HT1080 (cell line): ENCODE measurements at regions not wholly inside any gene's neighbourhood (a gene's known extent, or its start where the extent isn't known, plus 50 kb on each side); places are given as distances from the start of the nearest gene placed in this dataset.
"Not testable (repeated sequence)": the region's sequence is repeated elsewhere in the genome, so short reads cannot be mapped to it uniquely, and the experiment has no call there.

Experiments
- DNase-seq: peaks from one replicate; pipeline ENCODE4 v3.0.0-alpha.2; 2015; ENCODE audit warnings: low read depth

DNA sequence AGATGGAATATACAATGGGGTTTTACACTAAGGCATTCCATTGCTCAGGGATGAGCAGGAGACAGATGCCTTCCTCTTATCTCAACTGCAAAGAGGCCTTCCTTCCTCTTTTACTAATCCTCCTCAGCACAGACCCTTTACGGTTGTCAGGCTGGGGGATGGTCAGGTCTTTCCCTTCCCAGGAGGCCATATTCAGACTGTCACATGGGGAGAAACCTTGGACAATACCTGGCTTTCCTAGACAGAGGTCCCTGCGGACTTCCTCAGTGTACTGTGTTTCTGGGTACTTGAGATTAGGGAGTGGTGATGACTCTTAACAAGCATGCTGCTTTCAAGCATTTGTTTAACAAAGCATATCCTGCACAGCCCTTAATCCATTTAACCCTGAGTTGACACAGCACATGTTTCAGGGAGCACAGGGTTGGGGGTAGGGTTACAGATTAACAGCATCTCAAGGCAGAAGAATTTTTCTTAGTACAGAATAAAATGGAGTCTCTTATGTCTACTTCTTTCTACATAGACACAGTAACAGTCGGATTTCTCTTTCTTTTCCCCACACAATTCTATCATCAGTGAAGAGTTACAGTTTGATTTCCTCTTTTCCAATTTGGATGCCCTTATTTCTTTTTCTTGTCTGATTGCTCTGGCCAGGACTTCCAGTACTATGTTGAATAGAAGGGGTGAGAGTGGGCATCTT is 737.1 kb downstream of the TRHDE start:
- DNase-seq = not testable (repeated sequence)

DNA sequence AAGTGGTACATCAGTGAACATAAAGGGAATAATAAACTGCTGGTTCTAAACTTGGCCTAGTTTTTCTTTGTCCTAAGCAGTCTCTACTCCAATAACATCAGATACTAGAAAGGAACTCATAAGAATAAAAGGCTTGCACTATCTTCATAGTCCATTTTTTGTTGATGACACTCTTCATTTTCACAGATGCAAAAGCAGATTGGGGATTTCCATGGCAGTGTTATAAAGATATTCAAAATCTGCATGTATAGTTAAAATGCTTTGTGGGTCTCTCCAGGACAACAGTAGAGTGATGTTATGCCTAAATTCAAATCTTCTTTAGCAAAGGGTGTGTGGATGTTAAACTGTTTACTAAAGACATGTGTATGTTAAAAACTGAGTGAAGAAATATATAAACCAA is 745.8 kb downstream of the TRHDE start:
- DNase-seq = no peak

DNA sequence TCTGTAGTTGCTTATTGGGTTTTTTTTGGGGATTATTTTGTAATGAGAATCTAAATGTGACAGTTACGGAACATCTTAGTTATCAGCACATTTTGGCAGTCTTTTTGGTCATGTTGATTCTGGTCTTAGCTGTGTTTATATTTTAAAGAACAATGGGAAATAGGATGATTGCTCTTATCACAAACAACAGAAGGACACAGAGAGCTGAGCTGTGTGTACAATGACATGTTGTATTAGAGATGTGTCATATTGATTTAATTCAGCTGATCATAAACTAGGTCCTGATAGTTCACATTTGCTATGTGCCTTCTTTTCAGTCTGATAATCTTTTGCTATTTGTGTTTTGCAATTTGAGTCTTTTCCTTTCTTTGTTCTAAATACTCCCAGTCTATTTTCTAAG is 781.7 kb downstream of the TRHDE start:
- no peak for DNase-seq

DNA sequence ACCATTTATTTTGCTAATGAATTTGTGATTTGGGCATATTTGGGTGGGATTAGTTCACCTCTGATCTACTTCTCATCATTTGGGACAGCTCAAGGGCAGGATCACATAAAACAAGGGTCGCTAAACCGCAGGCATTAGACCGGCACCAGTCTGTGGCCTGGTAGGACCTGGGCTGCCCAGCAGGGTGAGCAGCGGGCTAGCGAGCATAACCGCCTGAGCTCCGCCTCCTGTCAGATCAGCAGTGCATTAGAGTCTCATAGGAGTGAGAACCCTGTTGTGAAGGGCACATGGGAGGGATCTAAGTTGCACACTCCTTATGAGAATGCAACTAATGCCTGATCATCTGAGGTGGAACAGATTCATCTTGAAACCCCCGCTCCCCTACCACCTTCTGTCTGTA is 785.3 kb downstream of the TRHDE start:
- no peak for DNase-seq

DNA sequence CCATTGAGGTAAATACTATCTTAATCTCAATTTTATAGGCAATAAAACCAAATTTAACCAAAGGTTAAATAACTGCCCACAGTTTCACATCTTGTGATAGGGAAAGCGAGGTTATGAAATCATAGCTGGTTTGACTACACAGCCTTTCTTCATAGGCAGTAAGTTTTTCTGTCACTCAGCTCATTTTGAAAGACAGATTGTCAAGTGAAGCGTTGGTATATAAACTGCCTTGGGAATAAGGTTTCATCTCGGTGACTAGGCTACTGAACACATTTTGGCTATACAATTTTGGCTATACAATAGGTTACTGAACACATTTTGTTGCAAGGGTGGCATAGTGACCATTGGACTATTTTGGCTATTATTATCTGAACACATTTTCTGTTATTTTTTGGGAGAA is 793.7 kb downstream of the TRHDE start:
- DNase-seq = no peak

DNA sequence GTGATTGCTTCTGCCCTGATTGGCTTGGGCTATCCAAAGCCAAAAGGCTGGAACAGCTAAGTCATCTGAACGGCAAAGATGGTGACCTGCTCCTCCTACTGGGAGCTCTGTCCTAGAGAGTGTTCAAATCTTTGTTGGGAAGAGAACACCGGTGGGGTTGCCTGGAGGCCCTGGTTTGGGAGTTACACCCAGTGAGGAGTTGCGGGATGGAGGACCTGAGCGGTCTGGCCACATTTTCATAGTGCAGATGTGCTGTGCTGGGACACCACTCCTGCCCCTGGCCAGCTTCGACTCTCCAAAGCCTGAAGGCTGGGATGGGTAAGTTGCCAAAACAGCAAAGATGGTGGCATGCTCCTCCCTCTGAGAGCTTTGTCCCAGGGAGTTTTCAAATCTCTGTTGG is 795.4 kb downstream of the TRHDE start:
- no peak for DNase-seq

DNA sequence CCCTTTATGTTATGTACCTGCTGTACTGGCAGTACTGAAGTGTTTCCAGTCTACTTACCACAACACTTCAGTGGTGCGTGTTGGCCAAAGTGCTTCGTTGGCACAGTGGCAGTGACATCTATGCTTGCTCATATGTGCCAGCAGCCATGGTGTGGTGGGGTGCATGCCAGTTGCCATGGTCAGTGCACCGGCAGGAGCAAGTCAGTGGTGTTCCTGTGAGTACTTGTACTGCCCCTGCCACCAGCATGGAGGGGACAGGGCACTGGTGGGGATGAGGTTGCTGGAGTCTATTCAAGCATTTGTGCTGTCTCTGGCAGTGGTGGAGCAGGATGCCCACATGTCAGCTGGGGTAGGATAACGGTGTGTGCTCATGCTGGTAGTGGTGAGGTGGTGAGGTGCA is 800.0 kb downstream of the TRHDE start:
- no peak for DNase-seq

DNA sequence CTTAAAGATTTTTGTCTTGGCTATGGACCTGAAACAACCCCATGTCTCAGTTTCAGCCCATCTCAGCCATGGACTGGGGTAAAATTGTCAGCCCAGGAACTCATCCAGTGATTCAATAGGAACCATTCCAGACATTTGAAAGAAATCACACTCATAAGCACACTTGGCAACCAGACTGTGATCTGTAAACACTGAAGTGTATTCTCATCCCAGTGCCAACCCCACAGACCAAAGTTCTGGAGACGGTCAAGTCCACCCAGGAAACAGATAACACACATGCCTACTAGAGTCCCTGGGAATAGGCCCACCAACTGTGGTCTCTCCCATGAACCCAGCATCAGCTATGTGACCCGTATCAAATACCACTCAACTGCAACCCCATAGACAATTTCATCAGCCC is 804.6 kb downstream of the TRHDE start:
- no peak for DNase-seq

DNA sequence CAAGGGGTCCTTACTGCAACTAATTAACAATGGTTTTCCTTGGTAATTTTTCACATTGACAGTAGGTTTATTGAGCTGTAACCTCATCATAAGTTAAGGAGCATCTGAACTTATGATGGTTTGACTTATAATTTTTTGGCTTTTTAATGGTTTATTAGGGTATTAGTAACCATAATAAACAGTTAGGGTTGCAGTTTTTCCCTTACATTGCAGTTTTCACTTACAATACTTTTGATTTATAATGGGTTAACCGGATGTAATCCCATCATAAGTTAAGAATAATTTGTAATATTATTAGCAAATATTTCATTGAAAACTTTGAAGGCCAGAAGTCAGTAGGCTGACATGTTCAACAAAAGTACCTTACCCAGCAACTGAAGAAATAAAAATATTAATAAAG is 811.6 kb downstream of the TRHDE start:
- DNase-seq = no peak

DNA sequence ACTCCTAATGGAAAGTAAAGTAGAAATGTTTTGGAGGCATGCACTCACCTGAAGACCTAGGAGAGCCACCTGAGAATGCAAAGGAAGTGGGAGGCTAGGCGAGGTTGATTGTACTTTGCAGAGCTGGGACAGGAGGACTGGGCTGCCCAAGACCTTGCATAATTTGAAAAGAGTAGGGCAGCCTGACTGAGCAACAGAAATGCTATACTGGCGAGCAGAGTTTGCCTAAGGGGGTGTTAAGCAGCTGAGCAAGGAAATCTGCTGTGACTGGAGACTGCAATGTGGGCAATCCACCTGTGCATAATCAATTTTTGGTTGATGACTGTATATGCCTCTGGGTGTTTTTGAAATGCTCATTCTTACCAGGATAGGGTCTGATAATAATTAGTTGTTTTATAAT is 834.1 kb downstream of the TRHDE start:
- DNase-seq = no peak

DNA sequence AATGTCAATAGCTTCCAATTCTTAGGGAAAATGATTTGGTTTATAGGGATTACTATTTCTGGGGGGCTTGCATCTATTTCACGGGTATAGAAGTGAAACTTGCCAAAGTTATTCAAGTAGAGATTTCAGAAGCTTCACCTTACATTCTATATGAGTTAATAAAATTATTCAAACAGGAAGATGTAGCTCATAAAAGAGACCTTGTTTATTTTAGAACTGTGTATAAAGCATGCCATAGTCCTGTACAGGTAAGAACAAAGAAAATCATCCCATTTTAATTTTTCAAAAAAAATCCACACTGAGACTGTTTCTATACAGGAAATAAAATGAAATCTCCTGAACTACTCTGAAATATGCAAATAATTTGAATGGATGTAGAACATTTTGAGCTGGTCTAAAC is 834.7 kb downstream of the TRHDE start:
- no peak for DNase-seq

DNA sequence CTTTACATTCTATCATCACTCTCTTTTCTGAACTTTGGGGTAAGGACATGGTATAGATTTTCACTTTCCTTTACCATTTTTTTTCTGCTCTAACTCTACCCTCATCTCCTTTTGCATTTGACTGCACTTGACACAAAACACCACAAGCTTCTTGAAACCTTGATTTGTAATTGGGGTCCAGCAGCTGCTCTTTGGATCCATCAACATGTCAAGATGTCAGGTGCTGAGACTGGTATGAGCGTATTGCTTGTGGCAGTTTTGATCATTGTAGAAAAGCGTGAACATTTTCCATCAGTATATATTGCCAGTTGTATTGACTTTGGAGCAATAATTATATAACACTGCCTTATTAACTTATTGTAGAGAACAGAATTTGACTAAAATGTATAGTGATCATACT is 838.6 kb downstream of the TRHDE start:
- DNase-seq = no peak

DNA sequence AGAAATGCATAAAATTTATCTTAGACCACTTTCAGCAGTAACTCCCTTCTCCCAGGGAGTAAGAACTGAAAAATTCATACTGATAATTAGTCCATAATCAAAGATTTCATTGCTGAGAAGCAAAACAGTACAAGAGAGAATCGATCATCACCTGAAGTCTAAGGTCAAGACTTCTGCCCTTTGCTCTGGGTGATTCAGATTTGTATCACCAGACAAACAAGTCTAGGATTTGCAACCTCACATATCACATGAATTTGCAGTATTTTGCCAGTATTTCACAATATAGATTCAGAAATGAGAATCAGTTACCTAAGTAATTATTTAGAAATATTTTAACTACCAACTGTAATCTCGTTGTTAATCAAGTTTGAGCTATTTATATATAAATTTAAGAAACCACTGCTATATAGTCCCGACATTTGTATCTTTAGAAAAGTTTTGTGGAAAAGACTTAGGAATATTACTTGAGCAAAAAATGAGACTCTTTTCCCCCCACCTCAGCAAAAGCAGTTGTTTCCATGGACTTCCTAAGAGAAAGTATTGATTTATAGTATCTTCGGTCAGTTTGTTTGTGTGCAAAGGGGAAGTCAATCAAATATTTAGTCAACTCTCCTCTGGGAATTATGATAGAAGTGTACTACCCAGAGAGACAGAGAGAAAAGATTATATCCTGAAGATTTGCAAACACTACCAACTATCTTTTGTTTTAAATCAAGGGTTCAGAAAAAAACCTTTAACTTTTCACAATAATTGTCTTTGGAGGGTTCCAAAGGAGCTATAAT is 840.1 kb downstream of the TRHDE start:
- DNase-seq = no peak

DNA sequence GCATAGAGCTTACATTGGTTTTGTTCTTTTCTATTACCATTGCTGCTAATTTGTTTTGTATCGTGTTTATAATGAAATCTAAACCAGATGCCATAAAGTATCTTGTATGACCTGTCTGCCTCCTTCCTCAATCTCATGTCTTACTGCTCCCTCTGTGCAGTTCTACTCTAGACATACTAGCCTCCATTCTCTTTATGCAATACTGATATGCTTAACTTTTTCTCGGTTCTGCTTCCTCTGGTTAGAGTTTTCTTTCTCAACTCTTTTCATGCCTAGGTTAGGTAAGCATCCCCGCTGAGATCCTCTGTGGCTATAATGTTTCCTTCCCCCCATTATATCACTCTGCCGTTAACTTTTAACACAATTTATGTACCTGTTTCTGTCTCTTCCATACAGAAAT is 852.3 kb downstream of the TRHDE start:
- DNase-seq = no peak

DNA sequence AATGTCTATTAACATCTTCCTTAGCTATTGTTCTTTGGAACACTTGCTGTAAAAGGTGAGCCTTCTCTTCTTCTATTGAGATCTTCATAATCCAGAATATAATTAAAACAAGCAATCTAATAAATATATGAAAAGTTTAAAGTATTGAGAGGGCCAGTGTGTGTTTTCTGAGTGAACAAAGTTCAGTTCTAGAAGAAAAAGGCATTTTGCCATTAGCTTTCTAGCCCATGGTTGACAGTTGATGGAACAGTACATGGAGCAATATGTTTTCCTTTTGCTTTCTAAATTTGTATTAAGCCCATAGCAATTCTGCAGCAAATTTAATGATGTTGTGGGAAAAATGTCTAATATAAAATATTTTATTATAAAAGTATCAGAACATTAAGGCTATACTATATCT is 853.0 kb downstream of the TRHDE start:
- DNase-seq = no peak

DNA sequence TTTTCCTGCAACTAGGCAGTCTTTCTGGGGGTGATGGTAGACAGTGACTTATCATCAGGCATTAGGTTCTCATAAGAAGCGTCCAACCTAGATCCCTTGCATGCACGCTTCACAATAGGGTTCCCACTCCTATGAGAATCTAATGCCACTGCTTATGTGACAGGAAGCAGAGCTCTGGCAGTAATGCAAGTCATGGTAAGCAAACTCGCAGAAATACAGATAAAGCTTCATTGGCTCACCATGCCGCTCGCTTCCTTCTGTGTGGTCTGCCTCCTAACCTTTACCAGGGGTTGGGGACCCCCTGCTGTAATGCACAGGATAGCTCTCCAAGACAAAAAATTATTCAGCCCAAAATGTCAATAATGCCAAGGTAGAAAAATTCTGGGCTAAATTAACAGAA is 864.2 kb downstream of the TRHDE start:
- DNase-seq = no peak

DNA sequence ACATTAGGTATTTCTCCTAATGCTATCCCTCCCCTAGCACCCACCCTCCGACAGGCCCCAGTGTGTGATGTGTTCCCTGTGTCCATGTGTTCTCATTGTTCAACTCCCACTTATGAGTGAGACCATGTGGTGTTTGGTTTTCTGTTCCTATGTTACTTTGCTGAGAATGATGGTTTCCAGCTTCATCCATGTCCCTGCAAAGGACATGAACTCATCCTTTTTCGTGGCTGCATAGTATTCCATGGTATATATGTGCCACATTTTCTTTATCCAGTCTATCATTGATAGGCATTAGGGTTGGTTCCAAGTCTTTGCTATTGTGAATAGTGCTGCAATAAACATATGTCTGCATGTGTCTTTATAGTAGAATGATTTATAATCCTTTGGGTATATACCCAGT is 867.5 kb downstream of the TRHDE start:
- not testable (repeated sequence) for DNase-seq

DNA sequence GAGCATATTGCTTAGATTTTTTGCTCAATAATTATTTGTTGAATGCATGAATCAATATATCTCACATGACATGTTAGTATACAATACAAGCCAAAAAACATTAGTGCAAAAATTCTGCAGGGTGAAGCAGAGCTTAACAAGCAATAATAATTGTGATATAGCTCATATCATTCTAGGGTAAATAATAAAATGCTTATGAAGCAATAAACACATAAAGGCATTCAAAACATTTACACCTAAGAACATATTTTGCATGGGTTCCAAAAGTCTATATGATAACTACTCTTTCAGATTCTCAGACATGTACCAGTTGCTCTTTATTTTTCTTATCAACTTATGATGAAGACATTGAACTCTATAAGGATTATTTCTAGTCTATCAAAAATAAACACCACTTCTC is 886.2 kb downstream of the TRHDE start:
- DNase-seq = no peak

DNA sequence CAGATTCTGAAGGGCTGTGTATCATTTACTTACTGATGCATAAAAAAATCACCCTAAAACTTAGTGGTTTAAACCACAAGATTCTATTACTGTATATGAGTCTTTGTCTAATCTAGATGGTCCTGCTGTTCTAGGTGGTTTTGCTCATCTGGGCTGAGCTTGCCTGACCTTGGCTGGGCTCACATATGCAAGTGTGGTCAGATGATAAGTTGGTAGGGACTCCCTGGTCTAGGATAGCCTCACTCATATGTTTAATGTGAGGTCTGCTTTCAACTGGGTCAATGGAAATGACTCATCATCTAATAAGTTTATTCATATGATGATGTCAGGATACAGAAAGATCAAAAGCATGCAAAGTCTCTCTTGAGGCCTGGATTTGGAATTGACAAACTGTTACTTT is 887.8 kb downstream of the TRHDE start:
- peak; percentile 43 for DNase-seq

DNA sequence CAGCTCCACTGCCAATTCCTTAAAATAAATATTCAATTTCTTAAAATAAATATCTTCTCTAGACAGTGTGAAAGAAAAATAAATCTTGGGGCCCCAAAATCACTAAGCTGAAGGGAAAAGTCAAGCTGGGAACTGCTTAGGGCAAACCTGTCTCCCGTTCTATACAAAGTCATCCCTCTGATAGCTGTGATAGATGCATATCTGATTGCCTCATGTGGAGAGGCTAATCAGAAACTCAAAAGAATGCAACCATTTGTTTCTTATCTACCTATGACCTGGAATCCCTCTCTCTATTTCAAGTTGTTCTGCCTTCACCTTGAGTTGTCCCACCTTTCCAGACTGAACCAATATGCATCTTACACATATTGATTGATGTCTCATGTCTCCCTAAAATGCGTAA is 889.8 kb downstream of the TRHDE start:
- DNase-seq = no peak

DNA sequence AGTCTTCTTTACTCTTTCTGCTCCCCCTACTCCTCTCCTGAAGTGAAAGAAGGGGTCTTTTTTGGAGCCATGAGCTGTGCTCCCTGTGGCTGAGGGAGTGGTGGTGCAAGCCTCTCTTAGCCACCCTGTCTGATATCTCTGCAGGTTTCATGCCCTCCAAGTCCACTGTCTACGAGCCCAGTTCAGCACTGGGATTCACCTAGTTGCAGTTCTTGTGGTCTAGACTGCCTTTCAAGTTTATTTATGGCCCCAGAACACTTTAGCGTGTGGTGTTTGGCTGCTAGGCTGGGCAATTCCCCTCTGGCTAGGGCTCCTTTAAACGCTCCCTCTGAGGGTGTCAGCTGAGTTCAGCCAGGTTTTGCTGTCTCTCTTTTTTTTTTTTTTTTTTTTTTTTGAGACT is 908.6 kb downstream of the TRHDE start:
- no peak for DNase-seq

DNA sequence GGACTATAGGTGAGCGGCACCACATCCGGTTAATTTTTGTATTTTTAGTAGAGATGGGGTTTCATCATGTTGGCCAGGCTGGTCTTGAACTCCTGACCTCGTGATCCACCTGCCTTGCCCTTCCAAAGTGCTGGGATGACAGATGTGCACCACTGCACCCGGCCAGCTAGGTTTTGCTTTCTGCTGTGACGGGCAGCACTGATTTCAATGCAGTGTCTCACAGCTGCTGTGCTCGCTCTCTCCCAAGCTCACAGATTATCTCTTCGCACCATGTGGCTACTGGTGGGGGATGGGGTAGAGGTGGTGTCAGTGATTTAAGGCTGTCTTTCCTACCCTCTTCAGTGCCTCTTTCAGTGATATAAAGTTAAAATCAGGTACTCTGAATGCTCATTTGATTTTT is 909.1 kb downstream of the TRHDE start:
- DNase-seq = no peak

DNA sequence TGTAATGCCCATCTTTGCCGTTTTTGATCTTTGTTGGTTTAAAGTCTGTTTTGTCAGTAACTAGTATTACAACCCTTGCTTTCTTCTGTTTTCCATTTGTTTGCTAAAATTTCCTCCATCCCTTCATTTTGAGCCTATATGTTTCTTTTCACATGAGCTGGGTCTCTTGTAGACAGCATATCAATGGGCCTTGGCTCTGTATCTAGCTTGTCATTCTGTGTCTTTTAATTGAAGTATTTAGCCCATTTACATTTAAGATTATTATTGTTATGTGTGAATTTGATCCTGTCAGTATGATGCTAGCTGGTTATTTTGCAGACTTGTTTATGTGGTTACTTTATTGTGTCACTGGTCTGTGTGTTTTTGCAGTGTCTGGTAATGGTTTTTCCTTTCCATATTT is 913.2 kb downstream of the TRHDE start:
- DNase-seq = no peak
